ENCODE measurements at regions not wholly inside any gene's neighbourhood (a gene's known extent, or its start where the extent isn't known, plus 50 kb on each side); places are given as distances from the start of the nearest gene placed in this dataset.
"Not testable (repeated sequence)": the region's sequence is repeated elsewhere in the genome, so short reads cannot be mapped to it uniquely, and the experiment has no call there.

GRCh38 chr6:179340-179950 is 112.8 kb upstream of the DUSP22 start:
- H3K27me3 ChIP-seq (replicated peaks in 1 of 7): peaks cover 0 to 12% (median 0%) of the 10 kb centered on the region in 7 donors
- peaks cover 0 to 4% (median 0%) of the 10 kb centered on the region in 8 donors for H3K9me3 ChIP-seq
- intact Hi-C loops (cut with DNase I; ENCODE audit: low total_unique reads): no loop called here
- H3K4me3 ChIP-seq: no peak overlapping the region
- WGBS, 5 donors: 92 to 96% (median 95%) methylated on average over 11 to 29 of the region's 29 CpGs
- no peak overlapping the region for H3K27ac ChIP-seq
- no peaks in the 10 kb centered on the region for H3K36me3 ChIP-seq
- H3K4me1 ChIP-seq: peaks cover 0 to 37% (median 11%) of the 10 kb centered on the region in 6 donors
- TF ChIP-seq CTCF (IDR thresholded peaks at IDR 0.05 in 8 of 11, conservative IDR thresholded peaks at IDR 0.05 in 3 of 11): no peak
- no peak for TF ChIP-seq POLR2AphosphoS5 (IDR thresholded peaks at IDR 0.05)
- no peak for TF ChIP-seq POLR2A (IDR thresholded peaks at IDR 0.05)
- DNase-seq: no peak

- H3K27me3 ChIP-seq (replicated peaks in 1 of 7): peaks cover 0 to 12% (median 0%) of the 10 kb centered on the region in 7 donors
- H3K9me3 ChIP-seq; H3K4me3 ChIP-seq; DNase-seq; H3K27ac ChIP-seq; intact Hi-C loops (cut with DNase I; ENCODE audit: low total_unique reads); H3K36me3 ChIP-seq: not testable (repeated sequence)
- H3K4me1 ChIP-seq: peaks cover 0 to 44% (median 14%) of the 10 kb centered on the region in 6 donors
- 52 to 68% (median 65%) methylated on average over 12 to 13 of the region's 13 CpGs for WGBS, 5 donors
Measured at GRCh38 chr6:180091-180694, 112.1 kb upstream of the DUSP22 start.

GRCh38 chr6:181049-181654 is 111.1 kb upstream of the DUSP22 start:
- WGBS, 5 donors: 40 to 48% (median 46%) methylated on average over 5 of the region's 5 CpGs
- peaks cover 0 to 12% (median 0%) of the 10 kb centered on the region in 7 donors for H3K27me3 ChIP-seq (replicated peaks in 1 of 7)
- H3K36me3 ChIP-seq: no peaks in the 10 kb centered on the region
- H3K4me3 ChIP-seq: no peak overlapping the region
- intact Hi-C loops (cut with DNase I; ENCODE audit: low total_unique reads): no loop called here
- peaks cover 0 to 47% (median 14%) of the 10 kb centered on the region in 6 donors for H3K4me1 ChIP-seq
- H3K9me3 ChIP-seq: peaks cover 0 to 4% (median 0%) of the 10 kb centered on the region in 8 donors
- DNase-seq: no peak
- no peak overlapping the region for H3K27ac ChIP-seq
- TF ChIP-seq POLR2AphosphoS5 (IDR thresholded peaks at IDR 0.05) (no peak), CTCF (IDR thresholded peaks at IDR 0.05 in 8 of 11, conservative IDR thresholded peaks at IDR 0.05 in 3 of 11) (no peak), POLR2A (IDR thresholded peaks at IDR 0.05) (no peak)

GRCh38 chr6:183668-184067 is 108.6 kb upstream of the DUSP22 start:
- Histone ChIP-seq H3K4me3 (no peak overlapping the region), H3K27me3 (replicated peaks in 1 of 7) (peaks cover 0 to 7% (median 0%) of the 10 kb centered on the region in 7 donors), H3K27ac (no peak overlapping the region), H3K9me3 (peaks cover 0 to 4% (median 0%) of the 10 kb centered on the region in 8 donors), H3K4me1 (peaks cover under 1 to 61% (median 16%) of the 10 kb centered on the region in 6 donors), H3K36me3 (no peaks in the 10 kb centered on the region)
- TF ChIP-seq CTCF (IDR thresholded peaks at IDR 0.05 in 8 of 11, conservative IDR thresholded peaks at IDR 0.05 in 3 of 11) (no peak), POLR2AphosphoS5 (IDR thresholded peaks at IDR 0.05) (no peak), POLR2A (IDR thresholded peaks at IDR 0.05) (no peak)
- intact Hi-C loops (cut with DNase I; ENCODE audit: low total_unique reads): no loop called here
- WGBS, 5 donors: 56 to 78% (median 61%) methylated on average over 2 of the region's 2 CpGs
- DNase-seq: no peak
